ENCODE measurements at regions not wholly inside any gene's neighbourhood (a gene's known extent, or its start where the extent isn't known, plus 50 kb on each side); places are given as distances from the start of the nearest gene placed in this dataset.

GRCh38 chr11:36730761-36731160, 132.7 kb upstream of the RAG2 start:
- 94 to 99% methylated on average over 2 of the region's 2 CpGs for WGBS, 2 experiments
- H3K4me1 ChIP-seq (ENCODE audit: control insufficient read depth, insufficient read depth, low read length) = no peaks in the 10 kb centered on the region

GRCh38 chr11:36729825-36730224, 131.8 kb upstream of the RAG2 start:
- WGBS, 2 experiments = 98 to 100% methylated on average over 3 of the region's 3 CpGs
- Histone ChIP-seq H3K4me3 (ENCODE audit: insufficient read depth, low read depth, low read length) (no peak overlapping the region), H3K36me3 (ENCODE audit: control insufficient read depth, insufficient read depth, low read length) (no peaks in the 10 kb centered on the region), H3K27ac (ENCODE audit: insufficient read depth, low read depth, low read length, poor library complexity, severe bottlenecking) (no peak overlapping the region), H3K9me3 (ENCODE audit: control insufficient read depth, low read length) (no peaks in the 10 kb centered on the region), H3K4me1 (ENCODE audit: control insufficient read depth, insufficient read depth, low read length) (no peaks in the 10 kb centered on the region), H3K27me3 (ENCODE audit: control insufficient read depth, insufficient read depth, low read length, poor library complexity, severe bottlenecking) (no peaks in the 10 kb centered on the region)

More at GRCh38 chr11:36730761-36731160, 132.7 kb upstream of the RAG2 start:
- Histone ChIP-seq H3K27ac (ENCODE audit: insufficient read depth, low read depth, low read length, poor library complexity, severe bottlenecking) (no peak overlapping the region), H3K9me3 (ENCODE audit: control insufficient read depth, low read length) (no peaks in the 10 kb centered on the region), H3K4me3 (ENCODE audit: insufficient read depth, low read depth, low read length) (no peak overlapping the region), H3K27me3 (ENCODE audit: control insufficient read depth, insufficient read depth, low read length, poor library complexity, severe bottlenecking) (no peaks in the 10 kb centered on the region), H3K36me3 (ENCODE audit: control insufficient read depth, insufficient read depth, low read length) (no peaks in the 10 kb centered on the region)

- Histone ChIP-seq H3K36me3 (ENCODE audit: control insufficient read depth, insufficient read depth, low read length) (no peaks in the 10 kb centered on the region), H3K9me3 (ENCODE audit: control insufficient read depth, low read length) (no peaks in the 10 kb centered on the region), H3K4me3 (ENCODE audit: insufficient read depth, low read depth, low read length) (no peak overlapping the region), H3K4me1 (ENCODE audit: control insufficient read depth, insufficient read depth, low read length) (no peaks in the 10 kb centered on the region), H3K27me3 (ENCODE audit: control insufficient read depth, insufficient read depth, low read length, poor library complexity, severe bottlenecking) (no peaks in the 10 kb centered on the region), H3K27ac (ENCODE audit: insufficient read depth, low read depth, low read length, poor library complexity, severe bottlenecking) (no peak overlapping the region)
- 100% methylated on average over 1 of the region's 2 CpGs; no CpG with 5 or more reads in 1 of the 2 experiments for WGBS, 2 experiments
These were observed 128.4 kb upstream of the RAG2 start for GRCh38 chr11:36726420-36726819.

- Histone ChIP-seq H3K9me3 (ENCODE audit: control insufficient read depth, low read length) (no peaks in the 10 kb centered on the region), H3K36me3 (ENCODE audit: control insufficient read depth, insufficient read depth, low read length) (no peaks in the 10 kb centered on the region), H3K4me1 (ENCODE audit: control insufficient read depth, insufficient read depth, low read length) (no peaks in the 10 kb centered on the region), H3K4me3 (ENCODE audit: insufficient read depth, low read depth, low read length) (no peak overlapping the region), H3K27me3 (ENCODE audit: control insufficient read depth, insufficient read depth, low read length, poor library complexity, severe bottlenecking) (no peaks in the 10 kb centered on the region), H3K27ac (ENCODE audit: insufficient read depth, low read depth, low read length, poor library complexity, severe bottlenecking) (no peak overlapping the region)
- WGBS, 2 experiments = 93% methylated on average over 5 of the region's 5 CpGs
These were observed 126.8 kb upstream of the RAG2 start for GRCh38 chr11:36724742-36725385.

- no peaks in the 10 kb centered on the region for H3K9me3 ChIP-seq (ENCODE audit: control insufficient read depth, low read length)
- WGBS, 2 experiments = 88 to 100% methylated on average over 2 of the region's 2 CpGs
- H3K4me1 ChIP-seq (ENCODE audit: control insufficient read depth, insufficient read depth, low read length) = no peaks in the 10 kb centered on the region
- H3K27ac ChIP-seq (ENCODE audit: insufficient read depth, low read depth, low read length, poor library complexity, severe bottlenecking) = no peak overlapping the region
- no peaks in the 10 kb centered on the region for H3K27me3 ChIP-seq (ENCODE audit: control insufficient read depth, insufficient read depth, low read length, poor library complexity, severe bottlenecking)
- no peaks in the 10 kb centered on the region for H3K36me3 ChIP-seq (ENCODE audit: control insufficient read depth, insufficient read depth, low read length)
- H3K4me3 ChIP-seq (ENCODE audit: insufficient read depth, low read depth, low read length) = no peak overlapping the region
These were observed 124.4 kb upstream of the RAG2 start for GRCh38 chr11:36722421-36722820.

- no peak overlapping the region for H3K4me3 ChIP-seq (ENCODE audit: insufficient read depth, low read depth, low read length)
- H3K9me3 ChIP-seq (ENCODE audit: control insufficient read depth, low read length) = no peaks in the 10 kb centered on the region
- 82 to 84% methylated on average over 7 to 8 of the region's 8 CpGs for WGBS, 2 experiments
- no peak overlapping the region for H3K27ac ChIP-seq (ENCODE audit: insufficient read depth, low read depth, low read length, poor library complexity, severe bottlenecking)
- H3K36me3 ChIP-seq (ENCODE audit: control insufficient read depth, insufficient read depth, low read length) = no peaks in the 10 kb centered on the region
- no peaks in the 10 kb centered on the region for H3K27me3 ChIP-seq (ENCODE audit: control insufficient read depth, insufficient read depth, low read length, poor library complexity, severe bottlenecking)
- no peaks in the 10 kb centered on the region for H3K4me1 ChIP-seq (ENCODE audit: control insufficient read depth, insufficient read depth, low read length)
These were observed 121.5 kb upstream of the RAG2 start for GRCh38 chr11:36719358-36720107.

- H3K27me3 ChIP-seq (ENCODE audit: control insufficient read depth, insufficient read depth, low read length, poor library complexity, severe bottlenecking) = no peaks in the 10 kb centered on the region
- no peaks in the 10 kb centered on the region for H3K4me1 ChIP-seq (ENCODE audit: control insufficient read depth, insufficient read depth, low read length)
- no peak overlapping the region for H3K27ac ChIP-seq (ENCODE audit: insufficient read depth, low read depth, low read length, poor library complexity, severe bottlenecking)
- 0 to 5% methylated on average over 1 of the region's 1 CpG for WGBS, 2 experiments
- H3K36me3 ChIP-seq (ENCODE audit: control insufficient read depth, insufficient read depth, low read length) = no peaks in the 10 kb centered on the region
- H3K4me3 ChIP-seq (ENCODE audit: insufficient read depth, low read depth, low read length) = no peak overlapping the region
- no peaks in the 10 kb centered on the region for H3K9me3 ChIP-seq (ENCODE audit: control insufficient read depth, low read length)
These were observed 120.4 kb upstream of the RAG2 start for GRCh38 chr11:36718451-36718850.

- Histone ChIP-seq H3K27ac (ENCODE audit: insufficient read depth, low read depth, low read length, poor library complexity, severe bottlenecking) (no peak overlapping the region), H3K9me3 (ENCODE audit: control insufficient read depth, low read length) (no peaks in the 10 kb centered on the region), H3K4me3 (ENCODE audit: insufficient read depth, low read depth, low read length) (no peak overlapping the region), H3K36me3 (ENCODE audit: control insufficient read depth, insufficient read depth, low read length) (no peaks in the 10 kb centered on the region), H3K4me1 (ENCODE audit: control insufficient read depth, insufficient read depth, low read length) (no peaks in the 10 kb centered on the region), H3K27me3 (ENCODE audit: control insufficient read depth, insufficient read depth, low read length, poor library complexity, severe bottlenecking) (no peaks in the 10 kb centered on the region)
- WGBS, 2 experiments = 93 to 94% methylated on average over 2 of the region's 2 CpGs
These were observed 115.7 kb upstream of the RAG2 start for GRCh38 chr11:36713715-36714114.

- Histone ChIP-seq H3K4me3 (ENCODE audit: insufficient read depth, low read depth, low read length) (no peak overlapping the region), H3K4me1 (ENCODE audit: control insufficient read depth, insufficient read depth, low read length) (no peaks in the 10 kb centered on the region), H3K36me3 (ENCODE audit: control insufficient read depth, insufficient read depth, low read length) (no peaks in the 10 kb centered on the region), H3K27ac (ENCODE audit: insufficient read depth, low read depth, low read length, poor library complexity, severe bottlenecking) (no peak overlapping the region), H3K9me3 (ENCODE audit: control insufficient read depth, low read length) (no peaks in the 10 kb centered on the region), H3K27me3 (ENCODE audit: control insufficient read depth, insufficient read depth, low read length, poor library complexity, severe bottlenecking) (no peaks in the 10 kb centered on the region)
- 80 to 81% methylated on average over 2 to 3 of the region's 3 CpGs for WGBS, 2 experiments
These were observed 113.2 kb upstream of the RAG2 start for GRCh38 chr11:36711104-36711825.
